HepG2 (cell line): ENCODE measurements at regions not wholly inside any gene's neighbourhood (a gene's known extent, or its start where the extent isn't known, plus 50 kb on each side); places are given as distances from the start of the nearest gene placed in this dataset.

Experiments used
- PHF21A ChIP-seq: sonication (generic); formaldehyde crosslinking; IDR thresholded peaks from 2 replicates; pipeline ENCODE4 v1.5.0; 2020; ENCODE audit warnings: mild to moderate bottlenecking, missing genetic modification reagents
- ZNF441 ChIP-seq: sonication (generic); formaldehyde crosslinking; IDR thresholded peaks from 2 replicates; pipeline ENCODE4 v1.7.0; 2021; ENCODE audit warnings: missing genetic modification reagents, borderline replicate concordance
- TF ChIP-seq, protein P1 (sequence below): sonication (generic); formaldehyde crosslinking; IDR thresholded peaks from 2 replicates; pipeline ENCODE4 v1.5.0; 2020; ENCODE audit warnings: mild to moderate bottlenecking, missing genetic modification reagents, borderline replicate concordance
- TF ChIP-seq, protein P2 (sequence below): sonication (generic); formaldehyde crosslinking; IDR thresholded peaks from 2 replicates; pipeline ENCODE4 v1.4.0; 2020; ENCODE audit warnings: missing genetic modification reagents, borderline replicate concordance
- TF ChIP-seq, protein P3 (sequence below): sonication (generic); formaldehyde crosslinking; IDR thresholded peaks from 2 replicates; pipeline ENCODE4 v1.5.0; 2020; ENCODE audit warnings: missing genetic modification reagents
- TF ChIP-seq, protein P4 (sequence below): sonication (generic); formaldehyde crosslinking; IDR thresholded peaks from 2 replicates; pipeline ENCODE4 v1.4.0; 2020; ENCODE audit warnings: missing genetic modification reagents
- TF ChIP-seq, protein P5 (sequence below): sonication (generic); formaldehyde crosslinking; conservative IDR thresholded peaks from 2 replicates; pipeline ENCODE4 v1.4.0; 2020; ENCODE audit warnings: missing genetic modification reagents

DNA sequence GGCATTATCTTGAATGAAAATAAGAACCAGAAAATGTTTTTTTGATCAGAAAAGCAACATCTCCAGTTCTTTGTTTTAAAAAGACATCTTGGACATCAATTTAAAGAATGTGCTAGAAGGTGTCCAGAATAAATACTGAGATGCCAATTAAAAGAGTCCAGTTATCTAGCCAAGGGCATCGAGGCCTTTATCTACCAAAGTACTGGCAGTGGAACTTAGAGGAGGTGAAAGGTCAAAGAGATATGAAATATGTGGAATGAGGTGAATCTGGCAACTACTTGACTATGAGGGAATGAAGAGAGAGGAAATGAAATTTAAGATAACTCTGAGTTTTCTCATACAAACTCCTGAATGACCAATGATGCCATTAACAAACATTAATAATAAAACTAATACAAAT lies 154.3 kb upstream of the GNAI1 start (continued):
- TF ChIP-seq, protein P1, sequence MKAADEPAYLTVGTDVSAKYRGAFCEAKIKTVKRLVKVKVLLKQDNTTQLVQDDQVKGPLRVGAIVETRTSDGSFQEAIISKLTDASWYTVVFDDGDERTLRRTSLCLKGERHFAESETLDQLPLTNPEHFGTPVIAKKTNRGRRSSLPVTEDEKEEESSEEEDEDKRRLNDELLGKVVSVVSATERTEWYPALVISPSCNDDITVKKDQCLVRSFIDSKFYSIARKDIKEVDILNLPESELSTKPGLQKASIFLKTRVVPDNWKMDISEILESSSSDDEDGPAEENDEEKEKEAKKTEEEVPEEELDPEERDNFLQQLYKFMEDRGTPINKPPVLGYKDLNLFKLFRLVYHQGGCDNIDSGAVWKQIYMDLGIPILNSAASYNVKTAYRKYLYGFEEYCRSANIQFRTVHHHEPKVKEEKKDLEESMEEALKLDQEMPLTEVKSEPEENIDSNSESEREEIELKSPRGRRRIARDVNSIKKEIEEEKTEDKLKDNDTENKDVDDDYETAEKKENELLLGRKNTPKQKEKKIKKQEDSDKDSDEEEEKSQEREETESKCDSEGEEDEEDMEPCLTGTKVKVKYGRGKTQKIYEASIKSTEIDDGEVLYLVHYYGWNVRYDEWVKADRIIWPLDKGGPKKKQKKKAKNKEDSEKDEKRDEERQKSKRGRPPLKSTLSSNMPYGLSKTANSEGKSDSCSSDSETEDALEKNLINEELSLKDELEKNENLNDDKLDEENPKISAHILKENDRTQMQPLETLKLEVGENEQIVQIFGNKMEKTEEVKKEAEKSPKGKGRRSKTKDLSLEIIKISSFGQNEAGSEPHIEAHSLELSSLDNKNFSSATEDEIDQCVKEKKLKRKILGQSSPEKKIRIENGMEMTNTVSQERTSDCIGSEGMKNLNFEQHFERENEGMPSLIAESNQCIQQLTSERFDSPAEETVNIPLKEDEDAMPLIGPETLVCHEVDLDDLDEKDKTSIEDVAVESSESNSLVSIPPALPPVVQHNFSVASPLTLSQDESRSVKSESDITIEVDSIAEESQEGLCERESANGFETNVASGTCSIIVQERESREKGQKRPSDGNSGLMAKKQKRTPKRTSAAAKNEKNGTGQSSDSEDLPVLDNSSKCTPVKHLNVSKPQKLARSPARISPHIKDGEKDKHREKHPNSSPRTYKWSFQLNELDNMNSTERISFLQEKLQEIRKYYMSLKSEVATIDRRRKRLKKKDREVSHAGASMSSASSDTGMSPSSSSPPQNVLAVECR: no peak
- TF ChIP-seq ZNF441 (CRISPR knock-in tag): no peak
- TF ChIP-seq, protein P2, sequence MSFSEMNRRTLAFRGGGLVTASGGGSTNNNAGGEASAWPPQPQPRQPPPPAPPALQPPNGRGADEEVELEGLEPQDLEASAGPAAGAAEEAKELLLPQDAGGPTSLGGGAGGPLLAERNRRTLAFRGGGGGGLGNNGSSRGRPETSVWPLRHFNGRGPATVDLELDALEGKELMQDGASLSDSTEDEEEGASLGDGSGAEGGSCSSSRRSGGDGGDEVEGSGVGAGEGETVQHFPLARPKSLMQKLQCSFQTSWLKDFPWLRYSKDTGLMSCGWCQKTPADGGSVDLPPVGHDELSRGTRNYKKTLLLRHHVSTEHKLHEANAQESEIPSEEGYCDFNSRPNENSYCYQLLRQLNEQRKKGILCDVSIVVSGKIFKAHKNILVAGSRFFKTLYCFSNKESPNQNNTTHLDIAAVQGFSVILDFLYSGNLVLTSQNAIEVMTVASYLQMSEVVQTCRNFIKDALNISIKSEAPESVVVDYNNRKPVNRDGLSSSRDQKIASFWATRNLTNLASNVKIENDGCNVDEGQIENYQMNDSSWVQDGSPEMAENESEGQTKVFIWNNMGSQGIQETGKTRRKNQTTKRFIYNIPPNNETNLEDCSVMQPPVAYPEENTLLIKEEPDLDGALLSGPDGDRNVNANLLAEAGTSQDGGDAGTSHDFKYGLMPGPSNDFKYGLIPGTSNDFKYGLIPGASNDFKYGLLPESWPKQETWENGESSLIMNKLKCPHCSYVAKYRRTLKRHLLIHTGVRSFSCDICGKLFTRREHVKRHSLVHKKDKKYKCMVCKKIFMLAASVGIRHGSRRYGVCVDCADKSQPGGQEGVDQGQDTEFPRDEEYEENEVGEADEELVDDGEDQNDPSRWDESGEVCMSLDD (CRISPR knock-in tag): no peak
- no peak for TF ChIP-seq PHF21A (CRISPR knock-in tag)
- TF ChIP-seq, protein P3, sequence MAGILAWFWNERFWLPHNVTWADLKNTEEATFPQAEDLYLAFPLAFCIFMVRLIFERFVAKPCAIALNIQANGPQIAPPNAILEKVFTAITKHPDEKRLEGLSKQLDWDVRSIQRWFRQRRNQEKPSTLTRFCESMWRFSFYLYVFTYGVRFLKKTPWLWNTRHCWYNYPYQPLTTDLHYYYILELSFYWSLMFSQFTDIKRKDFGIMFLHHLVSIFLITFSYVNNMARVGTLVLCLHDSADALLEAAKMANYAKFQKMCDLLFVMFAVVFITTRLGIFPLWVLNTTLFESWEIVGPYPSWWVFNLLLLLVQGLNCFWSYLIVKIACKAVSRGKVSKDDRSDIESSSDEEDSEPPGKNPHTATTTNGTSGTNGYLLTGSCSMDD (CRISPR knock-in tag): no peak
- TF ChIP-seq, protein P4, sequence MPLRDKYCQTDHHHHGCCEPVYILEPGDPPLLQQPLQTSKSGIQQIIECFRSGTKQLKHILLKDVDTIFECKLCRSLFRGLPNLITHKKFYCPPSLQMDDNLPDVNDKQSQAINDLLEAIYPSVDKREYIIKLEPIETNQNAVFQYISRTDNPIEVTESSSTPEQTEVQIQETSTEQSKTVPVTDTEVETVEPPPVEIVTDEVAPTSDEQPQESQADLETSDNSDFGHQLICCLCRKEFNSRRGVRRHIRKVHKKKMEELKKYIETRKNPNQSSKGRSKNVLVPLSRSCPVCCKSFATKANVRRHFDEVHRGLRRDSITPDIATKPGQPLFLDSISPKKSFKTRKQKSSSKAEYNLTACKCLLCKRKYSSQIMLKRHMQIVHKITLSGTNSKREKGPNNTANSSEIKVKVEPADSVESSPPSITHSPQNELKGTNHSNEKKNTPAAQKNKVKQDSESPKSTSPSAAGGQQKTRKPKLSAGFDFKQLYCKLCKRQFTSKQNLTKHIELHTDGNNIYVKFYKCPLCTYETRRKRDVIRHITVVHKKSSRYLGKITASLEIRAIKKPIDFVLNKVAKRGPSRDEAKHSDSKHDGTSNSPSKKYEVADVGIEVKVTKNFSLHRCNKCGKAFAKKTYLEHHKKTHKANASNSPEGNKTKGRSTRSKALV (CRISPR knock-in tag): no peak
- TF ChIP-seq, protein P5, sequence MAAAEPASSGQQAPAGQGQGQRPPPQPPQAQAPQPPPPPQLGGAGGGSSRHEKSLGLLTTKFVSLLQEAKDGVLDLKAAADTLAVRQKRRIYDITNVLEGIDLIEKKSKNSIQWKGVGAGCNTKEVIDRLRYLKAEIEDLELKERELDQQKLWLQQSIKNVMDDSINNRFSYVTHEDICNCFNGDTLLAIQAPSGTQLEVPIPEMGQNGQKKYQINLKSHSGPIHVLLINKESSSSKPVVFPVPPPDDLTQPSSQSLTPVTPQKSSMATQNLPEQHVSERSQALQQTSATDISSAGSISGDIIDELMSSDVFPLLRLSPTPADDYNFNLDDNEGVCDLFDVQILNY (CRISPR knock-in tag): no peak
